Neural progenitor cell (in vitro differentiated cells): ENCODE measurements at regions not wholly inside any gene's neighbourhood (a gene's known extent, or its start where the extent isn't known, plus 50 kb on each side); places are given as distances from the start of the nearest gene placed in this dataset.

Experiments
- EZH2 ChIP-seq: fragments of 200-600 bp; sonication (generic); IDR thresholded peaks from 2 replicates; pipeline ENCODE4 v1.6.1; 2017; ENCODE audit warnings: antibody characterized with exemption, mild to moderate bottlenecking, moderate library complexity
- EZH2phosphoT487 ChIP-seq: fragments of 200-600 bp; sonication (generic); IDR thresholded peaks from 2 replicates; pipeline ENCODE4 v1.6.1; 2017; ENCODE audit warnings: antibody characterized with exemption
- TF ChIP-seq, protein P1 (sequence below): fragments of 200-600 bp; sonication (generic); IDR thresholded peaks from 2 replicates; pipeline ENCODE4 v1.5.1; 2017; ENCODE audit warnings: antibody characterized with exemption, mild to moderate bottlenecking

DNA sequence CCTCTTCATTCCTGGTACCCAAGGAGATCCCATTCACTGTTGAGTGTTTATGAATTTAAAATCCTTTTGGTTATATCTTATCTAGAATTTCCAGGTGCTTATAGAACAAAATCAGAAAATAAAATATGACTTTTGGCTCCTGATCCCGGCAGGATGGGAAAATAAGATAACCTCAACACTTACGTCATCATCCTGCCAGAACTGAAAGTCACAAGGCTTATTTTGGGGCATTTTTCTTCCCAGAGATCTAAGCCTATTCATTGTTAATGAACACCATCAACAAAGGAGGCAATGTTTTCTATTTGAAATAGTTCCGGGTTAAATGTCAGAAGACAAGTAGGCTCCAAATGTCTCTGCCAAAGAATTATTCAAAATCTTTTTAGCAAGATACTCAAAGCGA is 580.6 kb downstream of the TFAP2A start:
- TF ChIP-seq, protein P1, sequence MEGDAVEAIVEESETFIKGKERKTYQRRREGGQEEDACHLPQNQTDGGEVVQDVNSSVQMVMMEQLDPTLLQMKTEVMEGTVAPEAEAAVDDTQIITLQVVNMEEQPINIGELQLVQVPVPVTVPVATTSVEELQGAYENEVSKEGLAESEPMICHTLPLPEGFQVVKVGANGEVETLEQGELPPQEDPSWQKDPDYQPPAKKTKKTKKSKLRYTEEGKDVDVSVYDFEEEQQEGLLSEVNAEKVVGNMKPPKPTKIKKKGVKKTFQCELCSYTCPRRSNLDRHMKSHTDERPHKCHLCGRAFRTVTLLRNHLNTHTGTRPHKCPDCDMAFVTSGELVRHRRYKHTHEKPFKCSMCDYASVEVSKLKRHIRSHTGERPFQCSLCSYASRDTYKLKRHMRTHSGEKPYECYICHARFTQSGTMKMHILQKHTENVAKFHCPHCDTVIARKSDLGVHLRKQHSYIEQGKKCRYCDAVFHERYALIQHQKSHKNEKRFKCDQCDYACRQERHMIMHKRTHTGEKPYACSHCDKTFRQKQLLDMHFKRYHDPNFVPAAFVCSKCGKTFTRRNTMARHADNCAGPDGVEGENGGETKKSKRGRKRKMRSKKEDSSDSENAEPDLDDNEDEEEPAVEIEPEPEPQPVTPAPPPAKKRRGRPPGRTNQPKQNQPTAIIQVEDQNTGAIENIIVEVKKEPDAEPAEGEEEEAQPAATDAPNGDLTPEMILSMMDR: no peak
- no peak for TF ChIP-seq EZH2
- TF ChIP-seq EZH2phosphoT487: no peak
